HG03354 (cell line): ENCODE measurements at regions not wholly inside any gene's neighbourhood (a gene's known extent, or its start where the extent isn't known, plus 50 kb on each side); places are given as distances from the start of the nearest gene placed in this dataset.
"Not testable (repeated sequence)": the region's sequence is repeated elsewhere in the genome, so short reads cannot be mapped to it uniquely, and the experiment has no call there.

Source experiments
- ATAC-seq: cut with Tn5 transposase; IDR thresholded peaks from one replicate; pipeline ENCODE4 v1.9.1; 2021; ENCODE audit warnings: mild to moderate bottlenecking; ENCODE audit not compliant: unreplicated experiment, poor library complexity, severe bottlenecking

DNA sequence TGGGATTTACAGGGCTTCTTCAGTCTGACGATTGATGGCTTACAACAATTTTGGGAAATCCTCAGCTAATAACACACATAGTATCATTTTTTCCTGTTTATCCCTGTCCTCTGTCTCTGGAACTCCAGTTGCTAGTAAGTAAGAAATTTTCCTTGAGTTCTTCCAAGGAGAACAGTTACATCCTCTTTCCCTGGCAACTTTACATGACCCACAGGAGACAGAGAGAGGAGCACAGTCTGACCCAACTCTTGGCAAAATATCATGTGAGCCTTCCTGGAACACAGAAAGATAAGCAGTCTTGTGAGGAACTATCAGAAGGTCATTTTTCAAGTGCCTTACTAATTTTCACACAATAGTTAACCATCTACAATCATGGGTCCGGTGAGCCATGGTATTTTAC lies 578.7 kb upstream of the PABPC4L start:
- ATAC-seq, result no peak

DNA sequence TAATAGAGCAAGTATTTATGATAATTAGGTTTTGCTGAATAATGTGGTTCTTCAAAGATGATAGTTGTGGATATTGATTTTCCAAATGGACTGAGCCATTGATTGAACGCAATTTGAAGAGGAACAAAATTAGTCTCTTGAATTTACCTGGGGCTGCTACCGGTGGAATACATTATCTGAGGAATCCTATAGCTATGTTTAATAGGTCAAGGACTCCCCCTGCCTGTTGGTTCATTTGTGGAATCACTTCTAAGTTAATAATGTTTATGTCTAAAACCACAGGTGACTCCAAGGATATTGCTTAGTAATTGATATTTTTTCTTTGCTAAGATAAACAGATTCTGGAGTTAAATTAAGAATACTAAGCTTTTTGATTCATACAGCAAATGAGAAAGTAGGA lies 576.0 kb upstream of the PABPC4L start:
- ATAC-seq, result no peak

DNA sequence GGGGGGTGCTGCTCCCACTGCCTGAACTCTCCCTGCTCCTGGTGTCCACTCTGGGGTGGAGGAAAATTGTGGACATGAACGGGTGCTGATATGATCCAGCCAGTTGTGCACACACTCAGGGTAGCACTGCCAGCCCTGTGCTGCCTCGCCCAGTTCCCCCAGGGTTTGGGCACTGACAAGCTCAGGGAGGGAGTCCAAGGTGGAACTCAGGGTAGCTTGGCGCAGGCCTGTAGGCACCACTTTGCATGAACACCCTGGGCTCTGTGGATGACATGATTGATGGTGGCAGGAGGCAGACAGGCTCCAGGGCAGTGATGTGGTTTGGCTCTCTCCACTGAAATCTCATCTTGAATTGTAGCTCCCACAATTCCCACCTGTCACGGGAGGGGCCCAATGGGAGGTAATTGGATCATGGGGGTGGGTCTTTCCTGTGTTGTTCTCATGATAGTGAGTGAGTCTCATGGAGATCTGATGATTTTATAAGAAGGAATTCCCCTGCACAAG lies 572.0 kb upstream of the PABPC4L start:
- ATAC-seq, result no peak

DNA sequence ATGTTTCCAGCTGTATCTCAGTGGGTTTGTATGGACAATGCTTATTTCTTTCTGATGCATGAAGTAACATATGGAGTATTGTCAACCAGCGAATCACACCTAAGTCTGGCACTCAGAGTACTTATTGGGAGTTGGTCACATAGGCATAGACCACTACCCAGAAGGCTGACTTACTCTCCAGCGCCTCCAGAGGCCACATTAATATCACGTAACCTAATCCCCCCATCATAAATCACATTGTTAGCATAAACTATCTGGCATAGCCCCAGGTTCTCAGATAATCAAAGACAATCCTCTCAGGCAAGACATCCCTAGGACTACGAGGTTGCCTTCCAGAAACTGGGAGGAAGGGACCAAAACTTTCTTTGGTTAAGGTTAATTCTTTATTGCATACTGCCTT lies 560.5 kb upstream of the PABPC4L start:
- no peak for ATAC-seq

DNA sequence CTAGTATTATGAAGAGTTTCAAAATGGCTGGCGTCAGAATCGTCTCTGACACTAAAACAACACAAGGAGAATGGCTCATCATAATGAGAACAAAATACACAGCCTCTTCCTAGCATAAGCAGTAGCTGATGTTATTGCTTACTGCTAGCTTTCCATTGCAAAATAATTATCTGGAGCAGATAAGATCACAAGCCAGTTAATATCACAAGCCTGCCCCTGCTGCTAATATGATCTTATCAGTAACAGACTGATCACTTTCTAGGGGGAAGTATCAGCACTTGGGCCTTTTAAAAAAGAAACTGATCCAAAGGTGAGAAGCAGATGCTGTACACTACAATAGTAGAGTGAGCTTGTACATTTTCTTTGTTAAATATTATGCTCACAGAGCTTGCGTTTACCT lies 554.8 kb upstream of the PABPC4L start:
- no peak for ATAC-seq

DNA sequence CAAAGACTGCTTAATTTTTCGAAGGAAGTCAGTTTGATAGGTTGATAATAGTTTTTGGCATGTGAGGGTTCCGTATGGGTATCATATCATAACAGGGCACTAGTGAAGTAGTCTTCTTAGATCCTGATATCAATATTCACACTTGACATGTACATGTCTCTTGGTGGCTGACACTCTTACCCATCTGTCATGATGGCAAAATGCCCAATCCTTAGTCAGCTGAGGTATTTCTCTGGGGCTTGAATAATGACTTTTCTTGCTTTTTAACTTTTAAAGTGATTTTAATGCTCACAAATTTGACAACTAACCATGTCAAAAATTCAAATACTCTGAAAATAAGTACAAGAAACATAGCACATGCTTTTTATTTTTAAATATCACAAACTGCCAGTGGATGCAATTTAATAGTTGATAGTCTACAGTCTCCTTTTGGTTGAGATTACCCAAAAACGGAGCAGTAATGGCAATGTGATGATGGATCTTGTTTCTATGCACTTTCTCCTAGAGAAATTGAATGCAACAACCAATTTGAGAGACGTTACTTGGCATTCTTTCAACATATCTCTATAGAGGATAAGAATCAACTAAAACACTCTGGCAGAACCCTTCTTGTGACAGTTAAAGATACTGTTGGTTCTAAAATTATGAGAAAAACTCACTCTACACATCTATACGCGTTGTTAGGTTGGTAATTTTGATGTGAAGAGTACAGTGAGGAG lies 552.9 kb upstream of the PABPC4L start:
- no peak for ATAC-seq

DNA sequence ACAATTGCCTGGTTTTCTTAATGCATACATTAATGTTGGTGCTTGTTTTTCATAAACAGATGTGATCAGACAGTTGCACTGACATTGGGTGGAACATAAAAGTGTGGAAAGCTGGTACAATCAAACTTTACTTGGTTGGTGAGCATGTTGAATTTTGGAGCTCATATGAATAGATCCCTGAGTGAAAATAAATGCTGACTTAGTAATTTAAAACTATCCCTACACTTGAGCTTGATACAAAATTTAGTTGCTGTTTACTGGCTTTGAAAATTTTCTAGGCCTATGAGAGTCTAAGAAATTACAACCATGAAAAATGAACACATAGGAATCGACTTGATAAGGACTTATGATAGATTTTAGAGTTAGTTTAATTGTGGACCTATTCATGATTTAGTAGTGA lies 551.8 kb upstream of the PABPC4L start:
- ATAC-seq, result no peak

DNA sequence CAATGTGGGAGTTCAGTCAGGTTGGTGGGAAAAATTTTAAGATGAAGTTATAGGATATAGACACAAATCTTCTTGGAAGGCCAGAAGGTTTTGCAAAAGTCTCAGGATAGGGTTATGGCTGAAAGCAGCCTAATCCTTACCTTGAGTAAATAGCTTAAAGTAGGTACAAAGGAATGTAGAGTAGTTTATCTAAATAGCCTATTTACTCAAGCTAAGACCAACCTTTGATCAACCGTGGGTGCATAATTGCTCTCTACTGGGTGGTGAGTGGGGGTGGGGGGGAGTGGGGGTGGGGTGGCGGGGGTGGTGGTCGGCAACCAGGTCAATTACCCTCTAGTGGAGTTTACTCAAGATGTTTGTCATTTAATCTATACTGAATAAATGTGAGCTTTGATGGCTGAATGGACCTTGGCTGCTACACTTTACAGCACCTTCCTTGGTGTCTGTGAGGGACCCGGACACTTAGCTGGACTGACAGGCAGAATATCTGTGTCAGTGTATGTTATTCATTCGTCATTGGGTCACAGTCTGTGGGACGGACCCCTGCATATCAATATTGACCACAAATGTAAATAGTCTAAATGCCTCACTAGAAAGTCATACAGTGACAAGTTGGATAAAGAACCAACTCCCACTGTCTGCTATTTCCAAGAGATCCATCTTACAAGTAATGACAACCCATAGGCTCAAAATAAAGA lies 545.7 kb upstream of the PABPC4L start:
- ATAC-seq, result no peak

DNA sequence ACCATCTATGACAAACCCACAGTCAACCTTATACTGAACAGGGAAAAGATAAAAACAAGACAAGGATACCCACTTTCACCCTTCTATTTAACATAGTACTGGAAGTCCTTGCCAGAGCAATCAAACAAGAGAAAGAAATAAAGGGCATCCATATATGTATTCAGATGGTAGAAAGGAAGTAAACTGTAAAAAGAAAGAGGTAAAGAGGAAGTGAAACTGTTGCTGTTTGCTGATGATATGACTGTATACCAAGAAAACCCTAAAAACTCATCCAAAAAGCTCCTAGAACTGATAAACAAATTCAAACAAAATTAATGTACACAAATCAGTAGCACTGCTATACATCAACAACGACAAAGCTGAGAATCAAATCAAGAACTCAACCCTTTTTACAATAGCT lies 538.7 kb upstream of the PABPC4L start:
- no peak for ATAC-seq

DNA sequence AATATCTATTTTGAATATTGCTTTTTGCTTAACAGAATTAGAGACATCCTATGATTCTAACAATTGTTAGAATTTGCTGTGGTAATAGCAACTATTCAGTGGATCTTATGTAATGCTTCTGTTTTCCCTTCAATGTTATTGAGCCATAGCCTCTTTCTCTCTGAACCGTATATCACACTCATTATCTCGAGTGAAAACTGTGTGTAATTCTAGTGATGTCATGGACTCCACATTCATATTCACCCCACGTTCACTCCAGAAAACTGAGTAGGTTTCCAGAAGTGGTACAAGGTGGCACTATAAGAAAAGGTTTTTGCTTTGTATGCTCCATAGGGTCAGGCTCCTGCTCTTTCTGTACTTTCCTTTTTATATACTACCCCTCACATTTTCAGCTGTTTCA lies 534.3 kb upstream of the PABPC4L start:
- ATAC-seq, result no peak

DNA sequence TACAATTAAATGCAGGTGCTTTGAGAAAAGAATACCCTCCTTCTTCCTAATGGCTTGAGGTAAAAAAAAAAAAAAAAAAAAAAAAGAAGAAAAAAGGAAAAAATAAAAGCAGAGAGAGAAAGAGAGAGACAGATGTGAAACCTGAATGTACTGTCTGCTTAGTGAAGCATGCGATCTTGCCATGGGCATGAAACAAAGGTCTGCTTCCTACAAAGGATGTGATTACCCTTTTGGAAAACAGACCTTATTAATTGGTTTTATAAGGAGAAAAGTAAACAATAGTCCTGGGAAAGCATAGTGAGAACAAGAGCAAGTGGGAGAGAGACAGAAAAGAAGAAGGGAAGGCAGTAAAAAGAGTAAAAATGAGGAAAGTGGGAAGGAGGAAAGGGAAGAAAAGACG lies 526.1 kb upstream of the PABPC4L start:
- no peak for ATAC-seq

DNA sequence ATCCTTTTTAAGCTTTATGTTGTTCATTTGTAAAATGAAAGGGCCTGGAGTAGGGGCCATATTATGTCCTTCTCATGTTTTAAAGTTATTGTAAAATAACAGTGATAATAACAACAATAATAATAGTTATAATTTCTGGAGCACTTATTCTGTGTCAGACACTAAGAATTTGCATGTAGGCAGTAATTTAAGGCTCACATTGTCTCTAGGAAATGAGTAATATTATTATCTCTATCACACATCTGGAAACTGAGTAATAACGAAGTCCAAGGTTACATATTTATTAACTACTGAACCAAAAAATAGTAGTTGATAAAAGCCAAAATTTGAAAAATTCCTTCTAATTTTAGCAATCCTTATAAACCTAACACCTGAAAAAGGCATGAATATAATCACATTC lies 520.7 kb upstream of the PABPC4L start:
- ATAC-seq, result no peak

DNA sequence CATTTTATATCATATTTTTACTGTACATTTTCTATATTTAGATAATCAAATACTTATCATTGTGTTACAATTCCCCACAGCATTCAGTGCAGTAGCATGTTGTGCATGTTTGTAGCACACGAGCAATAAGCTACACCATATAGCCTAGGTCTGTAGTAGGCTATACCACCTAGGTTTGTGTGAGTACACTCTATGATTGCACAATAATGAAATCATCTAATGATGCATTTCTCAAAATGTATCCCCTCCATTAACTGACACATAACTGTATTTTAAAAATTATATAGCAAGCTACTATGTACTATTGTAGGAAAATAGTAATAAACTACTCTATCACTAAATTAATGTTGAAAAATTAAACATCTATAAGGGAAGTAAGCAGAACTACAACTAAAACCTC lies 518.4 kb upstream of the PABPC4L start:
- ATAC-seq, result no peak

DNA sequence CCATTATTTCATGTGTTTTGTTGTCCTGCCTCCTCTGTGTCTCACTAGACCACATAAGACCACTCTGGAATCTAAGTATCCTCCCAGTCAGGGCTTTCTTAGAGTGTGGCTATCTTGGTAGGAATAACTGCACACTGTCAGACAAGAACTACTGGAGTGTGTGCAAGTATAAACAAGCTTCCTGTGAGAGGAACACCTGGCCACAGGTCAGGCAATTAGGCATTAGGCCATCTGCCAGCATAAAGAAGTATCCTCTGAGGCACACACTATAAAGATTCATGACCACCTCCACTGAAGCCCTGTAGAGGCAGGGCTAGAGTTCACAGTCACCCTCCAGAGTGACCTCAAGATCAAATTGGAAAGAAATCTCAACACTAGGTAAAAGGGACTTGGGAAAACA lies 507.0 kb upstream of the PABPC4L start:
- no peak for ATAC-seq

DNA sequence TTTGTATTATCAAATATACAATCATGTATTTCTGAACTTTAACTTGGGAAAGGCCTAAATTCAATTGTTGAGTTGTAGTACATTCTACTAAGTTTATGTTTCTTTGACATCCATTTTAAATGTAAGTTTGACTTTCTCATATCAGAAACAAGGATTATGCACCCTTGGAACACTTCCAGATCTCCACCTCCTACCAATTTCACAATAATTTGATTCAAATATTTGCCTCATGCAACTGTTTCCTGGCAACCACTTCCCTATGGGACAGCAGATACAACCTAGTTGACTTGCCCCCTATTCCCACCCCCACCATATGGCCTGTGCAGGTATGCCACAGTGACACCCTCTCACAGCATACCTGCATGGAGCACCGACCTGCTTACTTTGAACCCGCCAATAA lies 506.4 kb upstream of the PABPC4L start:
- no peak for ATAC-seq

DNA sequence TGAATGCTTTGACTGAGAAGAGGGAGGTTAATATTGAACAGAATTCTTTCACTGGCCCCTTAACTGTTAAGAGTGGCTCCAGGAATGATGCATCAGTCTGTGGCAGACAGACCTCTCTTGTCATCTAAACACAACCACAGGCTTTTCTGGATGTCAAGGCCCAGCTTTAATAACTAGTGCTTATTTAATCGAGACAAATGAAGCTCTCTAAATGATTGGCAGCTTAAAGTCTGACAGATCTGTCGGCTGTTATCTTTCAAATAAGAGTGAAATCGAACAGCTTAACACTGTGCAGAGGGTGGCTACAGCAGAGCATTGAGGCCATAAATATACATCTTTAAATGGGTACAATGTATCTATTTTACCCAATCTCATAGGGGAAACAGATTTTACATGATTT lies 500.8 kb upstream of the PABPC4L start:
- ATAC-seq, result no peak

DNA sequence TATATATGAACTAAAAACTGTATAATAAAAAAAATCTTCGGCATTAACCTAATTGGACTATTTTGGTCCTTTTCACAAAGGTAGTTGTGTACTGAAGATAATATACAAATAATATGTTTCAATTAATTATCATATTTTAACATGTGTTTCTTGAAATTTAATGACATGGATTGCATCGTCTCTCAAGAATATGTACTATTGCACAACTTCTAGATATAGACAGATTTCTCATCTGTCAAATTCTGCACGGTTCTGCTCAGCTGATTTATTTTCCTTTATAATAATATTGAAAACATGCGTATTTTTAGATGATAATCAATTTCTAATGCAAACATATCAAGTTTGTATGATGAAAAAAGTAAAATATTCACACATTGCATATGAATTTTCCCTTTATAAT lies 498.7 kb upstream of the PABPC4L start:
- ATAC-seq, result no peak

DNA sequence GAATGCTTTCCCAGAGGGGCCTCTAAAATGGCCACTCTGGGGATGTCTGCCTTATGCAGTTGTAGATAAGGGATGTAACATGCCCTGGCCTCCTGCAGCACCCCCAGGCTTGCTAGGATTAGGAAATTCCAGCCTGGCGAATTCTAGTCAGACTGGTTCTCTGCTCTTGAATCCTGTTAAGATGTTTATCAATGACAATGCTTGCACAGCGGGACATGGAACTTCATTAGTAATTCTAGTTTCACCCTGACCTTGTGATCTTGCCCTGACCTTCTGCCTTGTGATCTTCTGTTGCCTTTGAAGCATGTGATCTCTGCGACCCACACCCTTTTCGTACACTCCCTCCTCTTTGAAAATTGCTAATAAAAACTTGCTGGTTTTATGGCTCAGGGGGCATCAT lies 497.2 kb upstream of the PABPC4L start:
- not testable (repeated sequence) for ATAC-seq

DNA sequence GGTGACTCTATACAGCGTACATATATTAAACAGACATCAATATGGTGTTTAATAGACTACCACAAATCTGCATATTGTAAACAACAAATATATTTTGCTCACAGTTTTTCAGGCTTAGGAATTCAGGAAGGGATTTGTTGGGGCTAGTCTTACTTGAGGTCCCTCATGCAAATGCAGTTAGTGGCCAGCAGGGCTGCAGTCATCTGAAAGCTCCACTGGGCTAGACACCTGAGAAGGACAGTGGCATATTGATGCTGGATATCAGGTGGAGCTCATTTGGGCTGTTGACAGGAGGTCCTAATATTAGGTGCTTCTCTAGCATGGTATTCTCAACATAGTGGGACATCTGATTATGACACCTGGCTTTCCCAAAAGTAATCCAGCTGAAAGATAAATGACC lies 493.8 kb upstream of the PABPC4L start:
- no peak for ATAC-seq

DNA sequence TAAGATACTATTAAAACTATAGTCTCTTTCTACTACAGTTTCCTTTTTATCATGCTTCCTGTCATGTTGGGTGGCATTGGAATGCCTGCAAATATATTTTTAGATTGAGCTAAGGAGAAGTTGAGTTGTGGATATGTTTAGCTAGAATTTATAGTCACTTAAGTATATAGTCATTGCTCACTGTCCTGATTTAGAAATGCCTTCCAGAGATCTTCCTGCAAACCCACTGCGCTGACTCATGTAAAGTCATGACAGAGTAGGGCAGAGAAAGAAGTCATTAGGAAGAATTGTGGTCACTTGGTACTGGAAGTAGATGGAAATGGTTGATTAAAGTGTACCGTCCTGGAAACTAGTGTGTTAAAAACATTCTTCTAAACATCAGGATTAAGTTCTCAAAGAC lies 490.3 kb upstream of the PABPC4L start:
- ATAC-seq, result no peak
